ENCODE measurements at regions not wholly inside any gene's neighbourhood (a gene's known extent, or its start where the extent isn't known, plus 50 kb on each side); places are given as distances from the start of the nearest gene placed in this dataset.
"Not testable (repeated sequence)": the region's sequence is repeated elsewhere in the genome, so short reads cannot be mapped to it uniquely, and the experiment has no call there.

DNA sequence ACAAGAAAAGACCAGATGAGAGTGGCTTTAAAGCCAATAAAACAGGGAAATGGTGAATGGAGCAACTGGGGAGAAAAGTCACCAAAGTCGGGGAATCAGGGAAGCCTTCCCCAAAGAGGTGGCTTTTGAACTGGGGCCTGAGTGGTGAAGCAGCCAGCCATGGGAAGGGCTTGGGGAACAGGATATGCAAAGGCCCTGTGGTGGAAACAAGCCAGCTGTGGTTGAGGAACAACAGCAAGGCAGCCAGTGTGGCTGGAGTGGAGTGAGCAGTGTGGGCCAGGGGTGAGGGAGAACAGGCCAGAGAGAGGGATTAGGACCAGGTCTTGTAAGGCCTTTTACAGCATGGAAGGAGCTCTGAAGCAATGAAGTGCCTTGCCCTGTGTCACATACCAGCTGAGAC lies 51.0 kb upstream of the ROPN1B start:
- DNase-seq = not testable (repeated sequence)

DNA sequence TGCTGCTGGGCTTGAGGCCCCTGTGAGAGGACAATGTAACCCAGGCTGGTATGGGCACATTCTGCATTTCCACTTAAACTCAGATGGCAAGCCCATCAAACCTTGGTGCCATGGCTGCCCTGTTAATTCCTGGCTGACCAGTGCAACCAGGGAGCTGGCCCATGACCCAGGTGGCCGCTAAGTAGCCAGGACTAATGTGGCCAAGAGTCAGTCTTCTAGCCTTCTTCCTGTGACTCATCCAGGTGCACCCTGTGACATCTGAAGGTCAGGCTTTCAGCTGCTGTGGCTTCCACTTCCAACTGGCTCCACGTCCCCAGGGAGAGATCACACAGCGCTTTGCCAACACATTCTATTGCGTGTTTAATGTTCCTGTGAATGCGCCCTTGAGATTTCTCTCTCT lies 50.5 kb upstream of the ROPN1B start:
- not testable (repeated sequence) for DNase-seq

DNA sequence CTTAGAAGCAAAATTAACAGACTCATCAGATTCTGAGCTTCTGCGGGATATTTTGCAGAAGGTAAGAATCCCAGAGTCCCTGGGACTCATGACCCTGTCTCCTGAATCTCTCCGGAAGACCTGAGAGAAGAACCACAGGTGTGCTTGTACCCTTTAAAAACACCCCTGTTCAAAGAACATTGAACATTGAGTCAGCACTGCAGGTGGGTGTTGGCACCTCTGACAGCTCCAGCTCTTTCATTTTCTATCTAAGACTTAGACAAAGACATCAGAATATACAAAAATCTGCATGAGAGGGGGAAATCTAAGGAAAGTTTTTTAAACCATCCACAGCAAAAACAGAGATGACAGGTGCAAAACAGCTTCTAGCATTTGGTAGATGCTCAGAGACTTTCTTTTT lies 50.1 kb upstream of the ROPN1B start:
- DNase-seq = not testable (repeated sequence)
